Ectodermal cell (in vitro differentiated cells): ENCODE measurements at regions not wholly inside any gene's neighbourhood (a gene's known extent, or its start where the extent isn't known, plus 50 kb on each side); places are given as distances from the start of the nearest gene placed in this dataset.

ENCODE experiments used
- H3K27ac ChIP-seq: 2 replicates; pipeline ENCODE4 v1.7.0; 2013; ENCODE audit warnings: mild to moderate bottlenecking, low read depth, low read length; ENCODE audit not compliant: insufficient read depth, poor library complexity, severe bottlenecking
- H3K27me3 ChIP-seq: 2 replicates; pipeline ENCODE4 v1.7.0; 2013; ENCODE audit warnings: mild to moderate bottlenecking, low read length; ENCODE audit not compliant: insufficient read depth, control insufficient read depth, poor library complexity, severe bottlenecking
- H3K36me3 ChIP-seq: one replicate; pipeline ENCODE4 v1.7.0; 2013; ENCODE audit warnings: low read length; ENCODE audit not compliant: control insufficient read depth, insufficient read depth
- H3K4me1 ChIP-seq: one replicate; pipeline ENCODE4 v1.7.0; 2013; ENCODE audit warnings: low read length; ENCODE audit not compliant: control insufficient read depth, insufficient read depth
- H3K4me3 ChIP-seq: 2 replicates; pipeline ENCODE4 v1.7.0; 2013; ENCODE audit warnings: low read depth, low read length, control low read depth; ENCODE audit not compliant: insufficient read depth
- H3K9me3 ChIP-seq: 2 replicates; pipeline ENCODE4 v1.7.0; 2013; ENCODE audit warnings: mild to moderate bottlenecking, low read length, moderate library complexity; ENCODE audit not compliant: control insufficient read depth
- WGBS, 2 experiments: methylation state at CpG; one replicate each; pipeline ENCODE4 v1.1.7; 2013; ENCODE audit warnings: missing lambda C conversion rate in 2 of 2; 5-methylcytosine and 5-hydroxymethylcytosine counted together

DNA sequence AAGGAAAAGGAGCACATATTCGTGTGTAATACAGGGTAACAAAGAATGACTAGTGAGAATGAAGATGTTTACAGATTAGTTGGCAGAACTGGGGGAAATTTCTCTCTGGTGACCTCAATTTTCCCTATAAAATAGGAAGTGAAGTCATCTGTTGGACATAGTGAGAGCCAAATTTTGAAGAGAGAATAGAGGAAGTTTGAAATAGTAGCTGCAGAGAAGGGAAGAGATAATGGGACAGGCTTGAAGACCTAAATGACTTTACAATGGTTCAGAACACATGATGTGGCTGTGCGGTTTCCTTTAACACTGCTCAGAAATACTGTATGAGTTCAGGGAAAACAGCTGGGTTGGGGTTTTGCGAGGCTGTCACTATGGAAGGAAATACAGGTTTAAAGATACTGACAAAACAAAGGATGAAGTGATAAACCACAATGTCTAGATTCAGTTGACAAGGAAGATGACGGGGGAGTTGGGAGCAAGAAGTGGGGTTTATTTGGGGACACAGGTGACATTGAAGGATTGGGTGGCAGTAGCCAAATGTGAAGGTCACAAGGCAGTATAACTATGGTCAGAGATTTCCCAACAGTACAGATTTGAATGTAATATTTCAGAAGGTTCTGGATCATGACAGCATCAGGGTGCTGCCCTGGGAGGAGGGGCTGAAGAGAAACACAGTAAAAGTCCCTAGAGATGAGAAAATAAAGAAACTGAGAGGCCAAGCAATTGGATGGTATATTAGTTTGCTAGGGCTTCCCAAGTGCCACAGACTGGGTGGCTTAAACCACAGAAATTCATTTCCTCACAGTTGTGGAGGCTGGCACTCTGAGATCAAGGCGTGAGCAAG, 82.6 kb upstream of the TANK start:
- Histone ChIP-seq H3K4me1 (no peaks in the 10 kb centered on the region), H3K27ac (no peak overlapping the region), H3K27me3 (no peaks in the 10 kb centered on the region), H3K9me3 (no peaks in the 10 kb centered on the region), H3K36me3 (no peaks in the 10 kb centered on the region), H3K4me3 (no peak overlapping the region)
- WGBS, 2 experiments: 93 to 94% methylated on average over 5 of the region's 5 CpGs

DNA sequence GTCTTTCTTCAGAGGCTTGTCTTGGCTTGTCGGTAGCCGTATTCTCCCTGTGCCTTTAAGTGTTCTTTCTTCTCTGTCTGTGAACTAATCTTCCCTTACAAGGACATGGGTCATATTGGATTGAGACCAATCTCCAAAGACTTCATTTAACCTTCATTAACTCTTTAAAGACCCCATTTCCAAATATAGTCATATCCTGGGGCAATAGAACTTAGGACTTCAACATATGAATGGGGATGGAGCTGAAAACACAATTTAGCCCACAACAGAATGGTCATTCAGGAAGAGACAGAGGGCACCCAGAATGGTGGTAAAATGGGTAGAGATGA, 82.1 kb upstream of the TANK start:
- H3K4me3 ChIP-seq: no peak overlapping the region
- no peaks in the 10 kb centered on the region for H3K9me3 ChIP-seq
- 84 to 94% methylated on average over 2 of the region's 2 CpGs for WGBS, 2 experiments
- H3K27ac ChIP-seq: no peak overlapping the region
- no peaks in the 10 kb centered on the region for H3K27me3 ChIP-seq
- H3K4me1 ChIP-seq: no peaks in the 10 kb centered on the region
- H3K36me3 ChIP-seq: no peaks in the 10 kb centered on the region

DNA sequence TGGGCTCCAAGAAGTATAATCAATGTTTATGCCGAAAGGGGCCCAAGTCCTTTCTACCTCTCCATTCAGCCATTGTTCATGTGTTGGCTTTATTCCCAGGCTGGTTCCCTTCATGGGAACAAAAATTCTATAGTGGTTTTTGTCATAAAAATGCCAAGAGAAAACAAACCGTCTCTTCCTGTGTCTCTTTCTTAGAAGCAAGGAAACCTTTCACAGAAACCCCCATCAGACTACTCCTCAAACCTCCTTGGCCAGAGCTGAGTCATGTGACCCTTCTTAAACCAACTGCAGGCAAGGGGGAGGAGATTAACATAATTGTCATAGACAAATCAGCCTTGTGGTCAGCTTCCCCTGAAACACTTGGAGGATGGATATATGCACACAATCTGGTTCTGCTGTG, 75.1 kb upstream of the TANK start:
- Histone ChIP-seq H3K27ac (no peak overlapping the region), H3K27me3 (no peaks in the 10 kb centered on the region), H3K4me3 (no peak overlapping the region), H3K4me1 (no peaks in the 10 kb centered on the region), H3K9me3 (no peaks in the 10 kb centered on the region), H3K36me3 (no peaks in the 10 kb centered on the region)
- WGBS, 2 experiments: 100% methylated on average over 1 to 2 of the region's 2 CpGs

DNA sequence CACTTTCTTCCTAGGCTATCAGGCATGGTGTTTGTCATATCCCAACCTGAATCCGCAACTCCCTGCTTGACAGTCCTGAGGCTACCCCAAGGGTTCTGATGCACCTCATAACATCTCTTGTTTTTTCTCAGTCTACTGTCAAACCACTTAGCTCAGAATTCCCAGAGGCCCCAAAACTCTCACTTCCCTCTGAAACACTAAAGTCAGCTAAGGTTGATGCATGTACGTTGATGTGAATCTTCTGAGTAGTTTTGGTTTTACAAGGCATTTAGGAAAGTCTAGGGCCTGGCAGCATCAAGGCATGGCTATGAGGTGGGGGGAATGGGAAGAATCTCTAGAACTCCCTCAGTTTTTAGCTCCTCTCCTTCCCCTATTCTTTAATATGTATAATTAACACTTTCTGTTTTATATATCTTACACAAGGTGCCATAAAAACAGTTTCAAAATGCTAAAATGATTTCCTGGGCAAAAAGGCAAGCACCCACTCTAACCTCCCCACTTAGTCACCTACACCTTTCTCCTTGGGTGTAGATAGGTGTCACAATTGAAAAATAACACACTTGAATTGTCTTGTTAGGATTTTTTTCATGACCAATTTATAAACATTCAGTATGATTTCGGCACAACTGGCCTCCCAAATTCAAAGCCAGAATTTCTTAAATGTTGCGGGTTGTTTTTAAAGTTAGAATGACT, 71.4 kb upstream of the TANK start:
- Histone ChIP-seq H3K4me3 (no peak overlapping the region), H3K9me3 (no peaks in the 10 kb centered on the region), H3K27ac (no peak overlapping the region), H3K4me1 (no peaks in the 10 kb centered on the region), H3K27me3 (no peaks in the 10 kb centered on the region), H3K36me3 (no peaks in the 10 kb centered on the region)
- 86 to 96% methylated on average over 1 to 3 of the region's 4 CpGs for whole genome bisulfite sequencing, 2 experiments

DNA sequence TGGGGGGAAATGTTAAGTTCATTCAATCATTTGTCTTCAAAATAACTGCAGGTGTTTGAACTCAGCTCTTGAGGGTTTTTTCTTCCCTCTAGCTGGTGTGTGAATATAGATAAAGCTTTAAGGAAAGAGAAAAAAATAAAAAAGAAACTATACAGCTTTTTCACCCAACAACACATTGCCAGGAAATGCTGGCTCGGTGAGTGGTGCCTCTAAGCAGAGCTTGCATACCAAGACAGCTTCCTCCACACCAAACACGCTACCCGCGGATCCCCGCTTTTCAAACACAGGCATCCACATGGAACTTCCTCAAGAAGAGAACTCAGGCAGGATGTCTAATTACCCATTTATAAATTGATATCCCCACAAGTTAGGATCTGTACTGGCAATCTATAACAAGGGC, 69.8 kb upstream of the TANK start:
- Histone ChIP-seq H3K9me3 (no peaks in the 10 kb centered on the region), H3K36me3 (no peaks in the 10 kb centered on the region), H3K4me3 (no peak overlapping the region), H3K27ac (no peak overlapping the region), H3K27me3 (no peaks in the 10 kb centered on the region), H3K4me1 (no peaks in the 10 kb centered on the region)
- 76 to 87% methylated on average over 5 of the region's 5 CpGs for WGBS, 2 experiments

DNA sequence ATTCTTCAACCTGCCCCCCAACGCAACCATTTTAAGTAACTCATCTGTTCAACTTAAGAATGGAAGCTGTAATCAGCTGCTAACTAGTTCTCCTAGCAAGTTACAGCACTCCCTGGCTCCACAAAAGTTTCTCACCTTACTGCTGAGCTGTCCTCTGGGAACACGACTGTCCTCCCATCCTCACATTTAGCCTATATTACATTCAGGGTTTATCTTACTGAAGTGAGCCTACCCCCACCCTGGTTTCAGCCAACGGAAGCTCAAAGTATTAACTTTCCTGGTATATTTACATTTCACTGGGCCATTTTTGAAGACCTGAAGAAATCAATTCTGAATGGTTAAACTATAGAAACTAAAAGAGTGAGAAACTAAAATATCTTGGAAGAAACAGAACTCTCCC, 64.9 kb upstream of the TANK start:
- Histone ChIP-seq H3K4me1 (peaks cover 4% of the 10 kb centered on the region), H3K4me3 (no peak overlapping the region), H3K27me3 (no peaks in the 10 kb centered on the region), H3K36me3 (no peaks in the 10 kb centered on the region), H3K27ac (no peak overlapping the region), H3K9me3 (no peaks in the 10 kb centered on the region)
- 83 to 89% methylated on average over 3 of the region's 3 CpGs for WGBS, 2 experiments

- no peaks in the 10 kb centered on the region for H3K36me3 ChIP-seq
- WGBS, 2 experiments: 79 to 84% methylated on average over 2 of the region's 2 CpGs
- H3K27ac ChIP-seq: no peak overlapping the region
- H3K9me3 ChIP-seq: no peaks in the 10 kb centered on the region
- peaks cover 4% of the 10 kb centered on the region for H3K4me1 ChIP-seq
- H3K4me3 ChIP-seq: no peak overlapping the region
- no peaks in the 10 kb centered on the region for H3K27me3 ChIP-seq
Observed at GRCh38 chr2:161096336-161096735, 63.9 kb upstream of the TANK start.

DNA sequence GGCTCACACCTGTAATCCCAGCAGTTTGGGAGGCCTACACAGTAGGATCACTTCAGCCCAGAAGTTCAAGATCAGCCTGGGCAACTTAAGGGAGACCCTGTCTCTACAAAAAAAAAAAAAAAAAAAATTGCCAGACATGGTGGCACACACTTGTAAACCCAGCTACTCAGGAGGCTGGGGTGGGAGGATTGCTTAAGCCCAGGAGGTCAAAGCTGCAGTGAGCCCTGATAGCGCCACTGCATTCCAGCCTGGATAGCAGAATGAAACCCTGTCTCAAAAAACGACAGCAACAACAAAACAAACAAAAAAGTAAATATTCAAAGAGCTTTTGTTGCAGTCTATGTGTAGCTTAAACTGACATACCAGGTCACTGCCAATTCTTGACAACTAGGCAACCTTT, 63.1 kb upstream of the TANK start:
- Histone ChIP-seq H3K27me3 (no peaks in the 10 kb centered on the region), H3K9me3 (no peaks in the 10 kb centered on the region), H3K27ac (no peak overlapping the region), H3K36me3 (no peaks in the 10 kb centered on the region), H3K4me1 (peaks cover 4% of the 10 kb centered on the region), H3K4me3 (no peak overlapping the region)
- WGBS, 2 experiments: 88 to 100% methylated on average over 1 to 2 of the region's 2 CpGs

DNA sequence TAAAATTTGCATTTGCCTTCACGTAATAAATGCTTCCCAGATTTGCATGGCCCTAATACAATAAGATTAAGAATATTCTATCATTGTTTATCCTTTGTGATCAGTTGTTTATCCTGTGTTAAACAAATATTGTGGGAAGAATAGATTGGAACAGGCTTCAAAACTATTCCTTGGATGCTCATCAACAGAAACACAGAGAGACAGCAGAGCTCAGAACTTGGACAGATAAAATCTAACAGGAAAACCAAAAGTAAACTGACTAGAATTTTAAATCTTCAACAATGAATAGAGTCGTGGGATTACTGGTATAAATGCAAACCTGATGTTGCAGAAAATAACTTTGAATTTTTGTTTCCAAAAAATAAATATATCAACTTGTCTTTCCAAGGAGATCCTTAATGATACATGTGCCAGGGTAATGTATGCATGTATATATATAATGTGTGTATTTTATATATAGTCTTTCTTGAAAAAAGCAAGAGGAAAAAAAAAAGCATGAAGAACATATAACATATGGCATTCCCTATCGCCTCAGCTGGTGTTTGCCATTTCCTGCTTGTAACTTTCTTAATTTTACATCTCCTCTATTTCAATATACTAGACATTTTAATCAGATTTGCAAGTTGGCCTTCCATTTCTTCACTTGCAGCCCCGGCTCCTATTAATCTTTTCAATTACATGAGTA, 59.9 kb upstream of the TANK start:
- H3K27ac ChIP-seq: no peak overlapping the region
- H3K4me1 ChIP-seq: peaks cover 4% of the 10 kb centered on the region
- H3K27me3 ChIP-seq: no peaks in the 10 kb centered on the region
- 92 to 97% methylated on average over 1 to 4 of the region's 4 CpGs for WGBS, 2 experiments
- no peaks in the 10 kb centered on the region for H3K36me3 ChIP-seq
- no peaks in the 10 kb centered on the region for H3K9me3 ChIP-seq
- no peak overlapping the region for H3K4me3 ChIP-seq

GRCh38 chr2:161101406-161101805, 58.8 kb upstream of the TANK start:
- H3K9me3 ChIP-seq: no peaks in the 10 kb centered on the region
- H3K4me1 ChIP-seq: peaks cover under 1% of the 10 kb centered on the region
- 91 to 97% methylated on average over 2 of the region's 2 CpGs for WGBS, 2 experiments
- H3K27me3 ChIP-seq: no peaks in the 10 kb centered on the region
- no peak overlapping the region for H3K4me3 ChIP-seq
- H3K36me3 ChIP-seq: no peaks in the 10 kb centered on the region
- H3K27ac ChIP-seq: no peak overlapping the region
